AG09309 (cell line): ENCODE measurements at regions not wholly inside any gene's neighbourhood (a gene's known extent, or its start where the extent isn't known, plus 50 kb on each side); places are given as distances from the start of the nearest gene placed in this dataset.

Experiments used
- DNase-seq: peaks from one replicate; pipeline ENCODE4 v3.0.0-alpha.2; 2010; ENCODE audit warnings: low read depth
- H3K4me3 ChIP-seq: 2 replicates; pipeline ENCODE4 v1.5.1; 2011; ENCODE audit warnings: mild to moderate bottlenecking, low read depth, low read length, moderate library complexity; ENCODE audit not compliant: control insufficient read depth
- TF ChIP-seq, protein P1 (sequence below): IDR thresholded peaks from 2 replicates; pipeline ENCODE4 v1.5.1; 2011; ENCODE audit warnings: mild to moderate bottlenecking, low read depth, low read length, inconsistent platforms; ENCODE audit not compliant: insufficient read depth, control insufficient read depth; ENCODE audit errors: missing control alignments

DNA sequence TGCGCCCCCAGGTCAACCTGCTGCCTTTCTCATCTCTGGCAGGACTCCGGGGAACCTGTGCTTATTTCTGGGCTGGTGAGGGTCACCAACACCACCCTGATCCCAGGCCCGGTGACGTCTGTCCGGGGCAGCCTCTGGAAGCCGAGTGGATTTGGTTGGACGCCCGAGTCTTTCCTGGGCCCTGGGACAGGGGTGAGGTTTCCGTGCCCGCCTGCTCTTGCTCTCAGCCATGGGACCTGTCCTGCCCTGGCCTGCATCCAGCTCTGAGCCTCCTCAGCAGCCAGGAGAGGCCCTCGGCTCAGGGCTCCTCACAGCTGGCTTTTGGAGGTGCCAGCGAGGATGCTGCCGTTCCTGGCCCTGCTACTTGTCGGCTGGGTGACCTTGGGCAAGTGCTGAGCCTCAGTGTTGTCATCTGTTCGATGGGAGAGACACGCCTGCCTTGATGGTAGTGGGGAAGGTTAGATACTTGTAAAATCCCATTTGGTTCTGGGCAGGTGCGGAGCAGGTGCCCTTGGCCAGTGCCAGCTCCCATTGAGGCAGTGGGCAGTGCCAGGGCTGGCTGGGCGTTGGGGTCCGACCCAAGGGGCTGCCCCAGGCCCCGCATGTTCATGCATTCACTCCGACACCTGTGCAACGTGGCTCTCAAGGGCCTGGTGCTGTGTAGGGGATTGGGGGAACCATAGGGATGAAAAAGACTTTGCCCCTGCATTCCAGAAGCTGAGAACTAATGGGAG lies 58.9 kb upstream of the THY1 start:
- H3K4me3 ChIP-seq, result no peak overlapping the region
- DNase-seq, result no peak
- TF ChIP-seq, protein P1, sequence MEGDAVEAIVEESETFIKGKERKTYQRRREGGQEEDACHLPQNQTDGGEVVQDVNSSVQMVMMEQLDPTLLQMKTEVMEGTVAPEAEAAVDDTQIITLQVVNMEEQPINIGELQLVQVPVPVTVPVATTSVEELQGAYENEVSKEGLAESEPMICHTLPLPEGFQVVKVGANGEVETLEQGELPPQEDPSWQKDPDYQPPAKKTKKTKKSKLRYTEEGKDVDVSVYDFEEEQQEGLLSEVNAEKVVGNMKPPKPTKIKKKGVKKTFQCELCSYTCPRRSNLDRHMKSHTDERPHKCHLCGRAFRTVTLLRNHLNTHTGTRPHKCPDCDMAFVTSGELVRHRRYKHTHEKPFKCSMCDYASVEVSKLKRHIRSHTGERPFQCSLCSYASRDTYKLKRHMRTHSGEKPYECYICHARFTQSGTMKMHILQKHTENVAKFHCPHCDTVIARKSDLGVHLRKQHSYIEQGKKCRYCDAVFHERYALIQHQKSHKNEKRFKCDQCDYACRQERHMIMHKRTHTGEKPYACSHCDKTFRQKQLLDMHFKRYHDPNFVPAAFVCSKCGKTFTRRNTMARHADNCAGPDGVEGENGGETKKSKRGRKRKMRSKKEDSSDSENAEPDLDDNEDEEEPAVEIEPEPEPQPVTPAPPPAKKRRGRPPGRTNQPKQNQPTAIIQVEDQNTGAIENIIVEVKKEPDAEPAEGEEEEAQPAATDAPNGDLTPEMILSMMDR, result no peak

DNA sequence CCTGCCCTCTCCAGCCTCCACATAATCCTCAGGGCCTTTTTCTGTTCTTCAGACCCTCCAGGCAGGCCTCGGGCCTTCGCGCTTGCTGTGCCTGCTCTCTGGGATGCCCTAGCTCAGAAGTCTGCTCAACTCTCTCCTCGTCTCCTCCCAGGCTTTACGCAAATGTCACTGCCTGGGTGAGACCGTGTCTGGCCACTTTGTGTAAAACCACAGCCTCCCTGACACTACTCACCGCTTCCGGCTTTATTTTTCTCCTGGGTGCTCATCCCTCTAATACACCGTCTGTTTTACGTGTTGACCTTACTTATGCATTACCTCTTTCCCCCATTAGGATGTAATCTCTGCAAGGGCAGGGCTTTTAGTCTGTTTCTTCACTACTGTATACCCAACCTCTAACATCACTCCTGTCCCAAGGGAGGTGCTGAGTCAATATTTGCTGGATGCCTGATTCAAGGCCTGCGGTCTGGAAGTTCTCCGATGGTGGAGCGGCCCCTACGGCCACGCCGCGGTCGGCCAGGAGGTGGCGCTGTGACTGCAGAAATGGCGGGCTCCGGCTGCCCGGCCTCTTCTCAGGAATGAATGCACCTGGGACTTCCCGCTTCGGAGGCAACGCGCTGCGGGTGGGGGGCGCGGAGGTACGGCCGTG lies 58.2 kb upstream of the THY1 start:
- peak; percentile 91 for DNase-seq
- TF ChIP-seq, protein P1, result peak; percentile 97
- no peak overlapping the region for H3K4me3 ChIP-seq

DNA sequence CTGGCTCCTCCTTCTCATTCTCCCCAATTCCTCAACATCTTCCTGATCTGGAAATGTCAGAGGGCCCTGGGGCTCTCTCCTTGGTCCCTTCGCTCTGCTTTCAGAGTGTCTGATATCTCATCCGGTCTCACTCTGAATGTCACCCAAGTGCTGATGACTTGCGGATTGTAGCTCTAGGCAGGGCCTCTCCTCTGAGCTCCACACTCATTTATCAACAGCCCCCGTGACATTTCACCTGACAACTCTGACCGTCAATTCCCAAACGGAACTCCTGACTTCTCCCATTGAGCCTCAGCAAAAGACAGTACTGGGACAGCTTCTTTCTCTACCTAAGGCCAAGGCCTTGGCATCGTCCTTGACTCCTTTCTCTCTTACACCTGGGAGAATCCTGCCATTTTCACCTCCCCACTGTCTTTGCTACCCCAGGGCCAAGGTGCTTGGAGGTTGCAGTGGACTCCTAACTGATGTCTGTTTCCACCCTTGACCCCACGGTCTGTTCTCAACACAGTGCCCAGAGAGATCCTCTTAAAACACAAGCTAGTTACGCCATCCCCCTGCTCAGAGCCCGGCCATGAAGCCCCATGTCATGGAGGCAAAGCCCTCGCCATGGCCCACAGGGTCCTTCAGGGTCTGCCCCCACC lies 57.5 kb upstream of the THY1 start:
- no peak overlapping the region for H3K4me3 ChIP-seq
- DNase-seq, result no peak
- TF ChIP-seq, protein P1, result no peak

DNA sequence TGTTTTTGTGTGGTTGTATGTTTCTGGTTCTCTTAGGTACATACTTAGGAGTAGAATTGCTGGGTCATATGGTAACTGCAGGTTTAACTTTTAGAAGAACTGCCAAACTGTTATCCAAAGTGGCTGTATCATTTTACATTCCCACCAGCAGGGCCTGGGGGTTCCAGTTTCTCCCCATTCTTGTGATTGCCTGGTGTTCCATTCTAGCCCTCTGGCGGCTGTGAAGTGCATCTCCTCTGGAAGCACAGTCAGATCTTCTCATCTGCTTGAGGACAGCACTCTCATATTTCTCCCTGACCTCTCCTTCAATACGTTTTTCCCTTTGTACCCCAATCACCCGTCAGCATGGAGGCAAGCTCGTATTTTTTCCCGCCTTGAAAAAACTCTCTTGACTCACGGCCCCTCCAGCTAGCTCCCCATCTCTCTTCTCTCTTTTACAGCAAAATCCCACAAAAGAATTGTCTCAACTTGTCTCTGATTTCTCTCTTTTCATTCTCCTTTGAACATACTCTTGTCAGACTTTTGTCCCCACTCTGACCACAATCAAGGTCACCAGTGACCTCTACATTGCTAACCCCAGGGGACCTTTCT lies 56.8 kb upstream of the THY1 start:
- no peak for DNase-seq
- TF ChIP-seq, protein P1, result peak; percentile 52
- no peak overlapping the region for H3K4me3 ChIP-seq

DNA sequence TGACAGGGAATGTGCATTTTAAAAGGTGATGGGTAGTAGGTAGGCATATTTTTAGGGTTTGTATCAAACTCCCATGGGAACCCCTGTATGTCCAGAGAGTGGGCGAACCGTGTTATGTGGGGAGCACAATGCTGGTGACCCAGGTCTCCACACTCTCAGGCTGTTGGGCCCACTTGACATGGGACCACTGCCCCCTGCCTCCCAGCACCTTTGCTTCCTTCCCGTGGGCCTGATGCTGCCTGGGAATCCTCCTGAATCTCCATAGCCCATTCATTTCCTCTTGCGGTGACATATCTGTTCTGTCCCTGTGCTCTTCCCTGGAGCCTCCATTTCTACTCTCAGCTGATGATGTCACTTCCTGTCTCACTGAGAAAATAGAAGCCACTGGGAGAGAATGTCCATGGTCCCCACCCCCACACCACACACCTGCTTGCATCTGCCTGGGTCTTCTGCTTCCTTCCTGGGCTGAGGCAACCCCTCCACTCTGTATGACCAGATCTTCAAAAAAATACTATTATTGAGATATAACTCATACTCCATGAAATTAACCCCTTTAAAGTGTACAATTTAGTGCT lies 55.8 kb upstream of the THY1 start:
- TF ChIP-seq, protein P1, result no peak
- DNase-seq, result no peak
- H3K4me3 ChIP-seq, result no peak overlapping the region

DNA sequence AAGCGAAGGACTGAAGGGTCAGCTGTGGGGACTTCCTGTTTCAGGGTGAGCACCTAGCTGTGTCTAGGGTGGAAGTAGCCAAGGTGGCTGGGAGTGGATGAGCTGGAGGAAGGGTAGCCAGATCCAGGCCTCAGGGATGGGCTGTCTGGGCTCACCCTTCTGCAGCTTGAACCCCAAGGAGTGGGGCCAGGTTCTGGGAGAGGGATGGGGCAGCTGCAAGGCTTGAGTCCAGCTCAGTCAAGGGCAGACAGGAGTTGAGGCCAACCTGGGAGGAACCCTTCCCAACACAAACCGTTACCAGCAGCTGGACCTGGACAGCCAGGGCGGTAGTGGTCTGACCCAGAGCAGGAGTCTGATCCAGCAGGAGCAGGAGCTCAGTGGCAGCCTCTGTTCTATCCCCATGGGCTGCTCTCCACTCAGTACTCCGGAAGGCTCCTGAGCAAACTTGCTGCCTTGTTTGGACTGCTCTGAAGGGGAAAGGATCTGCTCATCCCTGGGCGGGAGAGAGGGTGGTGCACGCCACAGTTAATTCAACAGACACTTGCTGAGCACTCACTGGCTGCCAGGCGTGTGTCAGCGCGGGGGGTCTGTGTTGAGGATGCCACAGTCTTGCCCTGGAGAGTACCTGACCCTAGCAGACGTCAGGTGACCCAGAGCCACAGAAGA lies 53.8 kb upstream of the THY1 start:
- TF ChIP-seq, protein P1, result no peak
- H3K4me3 ChIP-seq, result no peak overlapping the region
- no peak for DNase-seq
